ENCODE measurements at regions not wholly inside any gene's neighbourhood (a gene's known extent, or its start where the extent isn't known, plus 50 kb on each side); places are given as distances from the start of the nearest gene placed in this dataset.

DNA sequence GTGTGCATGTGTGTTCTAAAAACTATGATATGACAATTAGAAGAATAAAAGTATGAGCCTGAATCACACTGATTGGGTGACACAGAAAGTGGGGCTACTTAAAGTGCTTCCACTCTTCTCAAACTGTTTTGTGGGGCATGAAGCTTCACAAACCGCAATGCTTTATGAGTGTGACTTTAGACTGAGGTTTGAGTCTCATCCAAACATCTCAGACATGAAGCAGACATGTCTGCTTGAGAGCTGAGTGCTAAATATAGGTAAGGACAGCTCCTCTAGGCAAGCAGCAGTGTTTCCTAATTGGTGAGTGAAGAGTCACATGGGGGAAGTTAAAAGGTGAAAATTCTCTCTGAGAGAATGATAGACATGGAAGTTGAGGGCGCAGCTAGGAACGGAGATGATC lies 726.9 kb upstream of the CITED2 start:
- TF ChIP-seq, protein P1, sequence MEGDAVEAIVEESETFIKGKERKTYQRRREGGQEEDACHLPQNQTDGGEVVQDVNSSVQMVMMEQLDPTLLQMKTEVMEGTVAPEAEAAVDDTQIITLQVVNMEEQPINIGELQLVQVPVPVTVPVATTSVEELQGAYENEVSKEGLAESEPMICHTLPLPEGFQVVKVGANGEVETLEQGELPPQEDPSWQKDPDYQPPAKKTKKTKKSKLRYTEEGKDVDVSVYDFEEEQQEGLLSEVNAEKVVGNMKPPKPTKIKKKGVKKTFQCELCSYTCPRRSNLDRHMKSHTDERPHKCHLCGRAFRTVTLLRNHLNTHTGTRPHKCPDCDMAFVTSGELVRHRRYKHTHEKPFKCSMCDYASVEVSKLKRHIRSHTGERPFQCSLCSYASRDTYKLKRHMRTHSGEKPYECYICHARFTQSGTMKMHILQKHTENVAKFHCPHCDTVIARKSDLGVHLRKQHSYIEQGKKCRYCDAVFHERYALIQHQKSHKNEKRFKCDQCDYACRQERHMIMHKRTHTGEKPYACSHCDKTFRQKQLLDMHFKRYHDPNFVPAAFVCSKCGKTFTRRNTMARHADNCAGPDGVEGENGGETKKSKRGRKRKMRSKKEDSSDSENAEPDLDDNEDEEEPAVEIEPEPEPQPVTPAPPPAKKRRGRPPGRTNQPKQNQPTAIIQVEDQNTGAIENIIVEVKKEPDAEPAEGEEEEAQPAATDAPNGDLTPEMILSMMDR (IDR thresholded peaks at IDR 0.05; ENCODE audit: low read depth, low read length): no peak
- TF ChIP-seq POLR2A (IDR thresholded peaks at IDR 0.05; ENCODE audit: extremely low read depth, insufficient read length): no peak
- TF ChIP-seq MYC (IDR thresholded peaks at IDR 0.05; ENCODE audit: low read depth, low read length): no peak
- TF ChIP-seq, protein P2, sequence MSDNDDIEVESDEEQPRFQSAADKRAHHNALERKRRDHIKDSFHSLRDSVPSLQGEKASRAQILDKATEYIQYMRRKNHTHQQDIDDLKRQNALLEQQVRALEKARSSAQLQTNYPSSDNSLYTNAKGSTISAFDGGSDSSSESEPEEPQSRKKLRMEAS (IDR thresholded peaks at IDR 0.05; ENCODE audit: low read depth, low read length): no peak
